Central memory CD4-positive, alpha-beta T cell (primary cell): ENCODE measurements at regions not wholly inside any gene's neighbourhood (a gene's known extent, or its start where the extent isn't known, plus 50 kb on each side); places are given as distances from the start of the nearest gene placed in this dataset.

ENCODE experiments used
- DNase-seq: peaks from one replicate; pipeline ENCODE4 v3.0.0; 2022

GRCh38 chr10:61138708-61139591 lies 195.0 kb upstream of the RHOBTB1 start:
- DNase-seq: no peak

- DNase-seq: no peak
These were observed 192.2 kb upstream of the RHOBTB1 start for GRCh38 chr10:61136139-61136538.

DNA sequence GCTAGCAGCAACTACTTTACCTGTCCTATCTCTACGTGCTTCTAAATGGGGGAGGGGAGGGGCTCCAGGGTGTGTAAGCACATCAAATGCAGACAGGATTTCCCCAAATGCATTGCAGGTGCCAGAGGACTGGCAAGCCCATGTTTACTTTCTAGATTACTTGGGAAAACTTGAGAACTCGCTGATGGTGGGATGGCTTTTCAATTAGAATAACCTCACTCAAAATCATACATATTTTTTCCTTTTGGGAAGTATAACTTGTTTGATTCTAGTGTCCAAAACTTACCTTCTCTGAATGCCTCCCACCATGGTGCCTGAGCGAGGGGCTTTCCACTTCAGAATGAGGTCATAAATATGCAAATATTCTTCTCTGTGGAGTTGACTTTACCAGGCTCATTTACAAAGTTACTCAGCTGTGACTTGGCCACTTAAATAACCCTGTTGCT lies 191.3 kb upstream of the RHOBTB1 start:
- DNase-seq: no peak

- no peak for DNase-seq
These were observed 186.4 kb upstream of the RHOBTB1 start for GRCh38 chr10:61130366-61130765.

- DNase-seq: no peak
These were observed 184.2 kb upstream of the RHOBTB1 start for GRCh38 chr10:61128196-61128595.

DNA sequence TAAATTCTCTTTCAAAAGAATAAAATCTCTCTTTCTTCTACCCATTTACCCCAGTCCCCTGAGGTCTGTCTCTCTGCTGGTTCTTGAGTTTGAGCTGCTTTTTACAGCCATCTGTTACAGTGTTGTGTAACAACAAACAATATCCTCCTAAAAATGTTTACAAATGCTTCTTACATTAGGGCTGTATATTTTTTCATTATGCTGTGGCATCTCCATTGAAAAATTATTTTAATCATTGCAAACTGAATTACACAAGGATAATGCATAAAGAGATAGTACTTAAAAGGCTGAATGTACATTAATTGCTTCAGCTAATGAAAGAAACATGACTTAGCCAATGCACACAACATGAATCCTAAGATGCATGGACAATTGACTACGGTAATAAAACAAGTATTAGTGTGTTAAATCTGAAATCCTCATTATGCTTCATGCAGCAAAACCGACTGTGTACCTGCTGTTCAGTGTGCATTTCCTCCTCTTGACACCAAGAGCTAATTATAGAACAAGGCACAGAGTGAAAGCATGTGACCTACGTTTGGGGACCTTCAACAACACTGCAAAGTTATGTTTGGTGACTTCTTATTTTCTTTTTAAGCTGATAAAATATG lies 181.7 kb upstream of the RHOBTB1 start:
- no peak for DNase-seq

DNA sequence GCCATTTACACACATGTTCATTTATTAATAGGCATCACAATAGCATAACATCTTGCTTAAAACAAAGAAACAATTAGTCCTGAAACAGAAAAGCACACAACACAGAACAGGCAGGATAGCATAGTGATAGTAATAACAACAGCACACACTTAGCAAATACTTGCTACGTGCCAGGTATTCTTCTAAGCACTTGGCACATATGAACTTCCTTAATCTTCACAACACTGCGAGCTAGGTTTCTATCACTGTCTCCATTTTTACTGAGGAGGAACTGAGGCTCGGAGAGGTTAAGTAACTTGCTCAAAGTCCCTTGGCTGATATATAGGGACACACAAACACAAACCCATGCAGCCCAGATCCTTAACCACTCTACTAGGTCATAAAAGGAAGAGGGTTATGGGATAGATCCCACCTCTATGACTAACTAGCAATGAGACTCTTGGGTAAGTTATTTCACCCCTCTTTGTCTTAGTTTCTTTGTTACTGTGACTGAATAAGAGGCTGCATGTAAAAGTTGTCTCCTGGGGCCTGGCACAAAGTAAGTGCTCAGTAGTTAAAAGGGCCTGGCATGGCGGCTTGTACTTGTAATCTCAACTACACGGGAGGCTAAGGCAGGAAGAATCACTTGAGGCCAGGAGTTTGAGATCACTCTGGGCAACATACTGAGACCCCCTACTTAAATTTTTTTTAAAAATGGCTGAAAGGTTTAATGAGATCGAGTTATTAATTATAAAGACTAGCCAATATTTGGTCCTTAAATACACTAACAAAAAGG lies 181.0 kb upstream of the RHOBTB1 start:
- DNase-seq: no peak

- no peak for DNase-seq
These were observed 176.8 kb upstream of the RHOBTB1 start for GRCh38 chr10:61120805-61121204.

DNA sequence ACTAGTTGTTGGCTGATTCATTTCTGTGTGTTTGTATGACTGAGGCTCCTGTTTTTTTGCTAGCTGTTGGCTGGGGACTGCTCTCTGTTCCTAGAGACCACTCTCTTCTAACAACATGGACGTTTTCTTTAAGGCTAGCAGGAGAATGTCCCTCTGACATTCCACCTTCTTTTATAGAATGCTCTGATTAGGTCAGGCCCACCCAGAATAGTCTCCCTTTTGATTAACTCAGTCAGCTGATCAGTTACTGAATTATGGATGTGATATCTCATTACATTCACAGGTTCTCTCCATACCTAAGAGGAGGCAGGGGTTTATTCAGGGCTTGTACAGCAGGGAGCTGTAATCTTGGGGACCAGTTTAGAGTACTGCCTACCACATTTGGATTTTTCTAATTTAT lies 175.6 kb upstream of the RHOBTB1 start:
- DNase-seq: no peak

- no peak for DNase-seq
These were observed 171.9 kb upstream of the RHOBTB1 start for GRCh38 chr10:61115897-61116296.

DNA sequence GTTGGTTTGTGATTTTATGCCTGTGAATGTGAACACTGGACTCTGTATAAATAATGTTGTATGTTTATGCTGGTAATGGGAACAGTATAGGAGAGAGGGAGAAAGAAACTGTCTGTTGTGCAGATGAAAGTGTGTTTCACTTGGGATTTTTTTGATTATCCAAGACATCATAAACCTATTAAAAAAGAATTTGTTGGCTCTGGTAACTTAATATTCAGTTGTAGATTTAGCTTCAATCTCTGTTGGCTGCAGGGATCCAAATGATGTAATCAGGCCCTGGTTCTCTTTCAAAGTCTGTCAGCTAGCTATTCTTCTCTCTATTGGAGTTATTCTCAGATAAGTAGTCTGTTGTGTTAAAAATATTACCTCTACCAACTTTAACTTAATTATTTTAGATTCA lies 168.8 kb upstream of the RHOBTB1 start:
- no peak for DNase-seq

DNA sequence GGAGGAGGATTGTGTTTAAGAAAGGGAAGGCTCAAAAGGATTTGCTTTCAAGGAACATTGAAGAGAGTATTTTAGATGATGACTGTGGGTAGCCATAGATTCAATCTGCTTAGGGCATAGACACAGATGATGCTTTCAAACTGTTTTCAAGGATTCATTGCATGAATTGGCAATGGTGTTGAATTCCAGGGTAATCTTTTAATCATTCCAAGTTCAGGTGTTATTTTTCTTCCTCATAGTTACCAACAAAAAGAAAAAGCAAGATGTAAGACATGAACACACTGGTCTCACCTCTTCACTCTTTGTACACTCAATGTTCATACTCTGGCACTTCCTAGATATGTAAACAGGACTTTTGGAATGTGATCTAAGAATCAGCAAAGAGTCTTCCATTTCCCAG lies 167.0 kb upstream of the RHOBTB1 start:
- no peak for DNase-seq

- no peak for DNase-seq
These were observed 166.3 kb upstream of the RHOBTB1 start for GRCh38 chr10:61110188-61110844.

DNA sequence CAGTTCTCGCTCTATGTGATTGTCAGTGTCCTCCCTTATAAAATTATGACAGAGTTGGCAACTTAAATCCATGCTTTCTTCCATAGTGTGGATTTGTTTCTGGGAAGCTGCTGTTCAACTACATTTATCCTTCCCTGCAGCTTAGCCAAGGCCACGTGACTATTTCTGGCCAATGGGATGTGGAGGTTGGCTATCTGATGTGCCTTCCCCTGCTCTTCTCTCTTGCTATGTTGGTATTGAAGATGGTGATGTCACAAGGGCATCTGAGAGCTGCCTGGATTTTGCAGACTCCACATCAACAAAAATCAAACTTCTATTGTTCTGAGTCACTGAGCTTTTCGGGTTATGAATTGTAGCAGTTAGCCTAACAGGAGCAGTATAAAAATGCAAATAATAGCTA lies 164.9 kb upstream of the RHOBTB1 start:
- no peak for DNase-seq

- no peak for DNase-seq
These were observed 156.9 kb upstream of the RHOBTB1 start for GRCh38 chr10:61100887-61101286.

GRCh38 chr10:61099756-61100155 lies 155.8 kb upstream of the RHOBTB1 start:
- DNase-seq: no peak

DNA sequence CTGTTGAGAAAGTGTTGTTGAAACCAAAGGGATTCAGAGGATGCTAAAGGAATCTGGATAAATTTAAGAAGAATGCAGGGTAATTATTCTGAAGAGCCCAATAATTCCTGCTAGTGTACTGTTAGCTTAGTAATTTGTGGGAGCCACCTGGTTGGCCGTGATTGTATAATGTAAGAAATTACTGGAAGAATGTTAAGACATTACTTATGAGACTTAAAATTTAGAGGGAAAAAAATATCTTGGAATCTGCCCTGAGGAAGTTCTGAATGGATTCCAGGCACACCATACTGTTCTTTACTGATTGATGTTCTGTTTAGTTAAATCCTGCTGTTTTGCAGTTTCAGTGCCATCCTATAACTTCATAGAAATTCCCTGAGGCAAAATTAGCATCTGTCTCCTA lies 155.0 kb upstream of the RHOBTB1 start:
- no peak for DNase-seq

DNA sequence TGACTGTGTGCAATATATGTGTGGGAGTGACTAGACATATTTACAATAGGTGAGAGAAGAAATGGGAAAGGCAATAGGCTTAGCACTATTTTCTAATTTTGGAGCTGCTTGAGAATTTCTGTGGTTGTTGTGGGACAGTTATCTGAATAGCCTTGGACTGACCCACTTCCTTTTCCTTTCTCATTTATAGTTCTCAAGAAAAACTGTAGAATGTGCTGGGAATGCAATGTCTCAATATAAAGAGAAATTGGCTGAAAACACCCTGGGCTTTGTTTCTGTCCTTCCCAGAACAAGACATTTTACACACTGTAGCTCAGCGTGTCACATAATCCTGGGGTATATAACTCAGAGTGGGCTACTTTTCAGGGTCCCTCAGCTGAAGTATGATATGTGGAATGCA lies 153.0 kb upstream of the RHOBTB1 start:
- DNase-seq: no peak

DNA sequence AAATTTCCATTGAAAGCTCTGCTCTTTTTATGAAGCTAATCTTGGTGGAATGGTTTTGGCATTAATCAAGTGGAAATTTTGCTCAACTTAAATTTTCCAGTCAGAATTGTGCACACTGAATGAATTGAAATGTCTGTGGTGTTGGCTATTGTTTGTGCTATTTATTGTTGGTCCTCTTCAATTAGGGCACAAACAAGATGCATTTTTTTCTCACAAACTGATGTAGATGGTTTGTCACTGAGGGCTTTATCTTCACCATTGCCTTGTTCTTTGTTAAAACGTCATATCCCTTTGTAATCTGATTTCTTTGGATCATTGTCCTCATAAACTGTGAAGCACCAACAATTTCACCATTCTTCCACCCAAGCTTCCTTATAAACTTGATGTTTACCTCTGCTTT lies 152.1 kb upstream of the RHOBTB1 start:
- no peak for DNase-seq

GRCh38 chr10:61091531-61091930 lies 147.5 kb upstream of the RHOBTB1 start:
- DNase-seq: no peak

DNA sequence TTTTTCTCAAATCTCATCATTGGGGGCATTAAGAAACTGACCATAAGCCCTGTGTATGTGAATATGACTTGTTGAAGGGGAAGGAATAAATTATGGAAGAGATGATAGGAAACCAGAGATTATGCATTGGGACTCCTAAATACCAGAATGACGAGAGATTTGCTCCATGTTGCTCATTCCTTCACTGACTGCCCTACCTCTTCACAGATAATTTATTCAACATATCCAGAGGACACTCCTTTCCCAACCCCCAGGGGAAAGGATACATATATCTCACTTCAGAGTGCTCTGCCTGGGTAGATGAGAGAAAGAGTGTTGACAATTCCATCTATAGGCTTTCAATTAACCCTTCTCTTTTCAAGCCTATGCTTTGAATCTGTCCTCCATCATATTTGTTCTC lies 145.3 kb upstream of the RHOBTB1 start:
- no peak for DNase-seq

DNA sequence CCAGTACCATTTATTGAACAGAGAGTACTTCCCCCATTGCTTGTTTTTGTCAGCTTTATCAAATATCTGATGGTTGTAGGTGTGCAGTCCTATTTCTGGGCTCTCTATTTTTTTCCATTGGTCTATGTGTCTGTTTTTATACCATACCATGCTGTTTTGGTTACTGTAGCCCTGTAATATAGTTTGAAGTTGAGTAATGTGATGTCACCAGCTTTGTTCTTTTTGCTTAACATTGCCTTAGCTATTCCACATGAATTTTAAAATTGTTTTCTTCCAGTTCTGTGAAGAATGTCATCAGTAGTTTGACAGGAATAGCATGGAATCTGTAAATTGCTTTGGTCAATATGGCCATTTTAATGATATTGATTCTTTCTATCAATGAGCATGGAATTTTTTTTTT lies 140.5 kb upstream of the RHOBTB1 start:
- DNase-seq: no peak

- DNase-seq: no peak
These were observed 137.3 kb upstream of the RHOBTB1 start for GRCh38 chr10:61081301-61081700.
